Gastrocnemius medialis (tissue), 4 donors: ENCODE measurements at regions not wholly inside any gene's neighbourhood (a gene's known extent, or its start where the extent isn't known, plus 50 kb on each side); places are given as distances from the start of the nearest gene placed in this dataset.

ENCODE experiments used
- CTCF ChIP-seq, 5 experiments: fragments of 450-650 bp in 3 of 5; fragments of 200-600 bp in 2 of 5; sonication (generic) in 2 of 5; IDR thresholded peaks in 4 of 5; conservative IDR thresholded peaks in 1 of 5; 1 replicate in 4 of 5; 2 replicates in 1 of 5; pipeline ENCODE4 v1.5.1; 2016 to 2019; ENCODE audit warnings: antibody characterized with exemption in 5 of 5, mild to moderate bottlenecking in 3 of 5, moderate library complexity in 3 of 5
- POLR2A ChIP-seq, 2 donors: fragments of 450-650 bp; IDR thresholded peaks; one replicate each; pipeline ENCODE4 v1.6.1; 2017; ENCODE audit warnings: antibody characterized with exemption in 2 of 2, mild to moderate bottlenecking in 2 of 2, moderate library complexity in 2 of 2

GRCh38 chr2:210912779-210913178, 356.4 kb downstream of the CPS1 start:
- TF ChIP-seq CTCF (IDR thresholded peaks at IDR 0.05 in 4 of 5, conservative IDR thresholded peaks at IDR 0.05 in 1 of 5) (no peak), POLR2A (IDR thresholded peaks at IDR 0.05) (no peak)
